ENCODE measurements at regions not wholly inside any gene's neighbourhood (a gene's known extent, or its start where the extent isn't known, plus 50 kb on each side); places are given as distances from the start of the nearest gene placed in this dataset.

GRCh38 chr2:19815746-19816145 is 86.0 kb downstream of the TTC32 start:
- TF ChIP-seq CTCF (IDR thresholded peaks at IDR 0.05) (no peak), POLR2A (IDR thresholded peaks at IDR 0.05) (no peak)

Measured in adrenal gland (tissue), 5 donors.